Right lobe of liver (tissue), 6 donors: ENCODE measurements at regions not wholly inside any gene's neighbourhood (a gene's known extent, or its start where the extent isn't known, plus 50 kb on each side); places are given as distances from the start of the nearest gene placed in this dataset.

Source experiments
- ATAC-seq, 4 donors: fragments of 200-7000 bp; cut with Tn5 transposase; one replicate each; pipeline ENCODE4 v1.9.1; 2020; ENCODE audit warnings: mild to moderate bottlenecking in 4 of 4, moderate library complexity in 4 of 4
- DNase-seq, 3 donors: peaks; one replicate each; pipeline ENCODE4 v3.0.0-alpha.2; 2020
- H3K27ac ChIP-seq, 3 donors: fragments of 200-600 bp; one replicate each; pipeline ENCODE4 v1.8.0; 2022
- H3K27me3 ChIP-seq, 2 donors: fragments of 200-600 bp; one replicate each; pipeline ENCODE4 v1.8.0; 2022
- H3K36me3 ChIP-seq, 4 donors: fragments of 200-600 bp; sonication (generic) in 1 of 4; one replicate each; pipeline versions ENCODE4 v1.5.1 to v1.8.0; 2017 to 2022; ENCODE audit warnings: control low read depth in 1 of 4
- H3K4me1 ChIP-seq, 4 donors: fragments of 200-600 bp; sonication (generic) in 1 of 4; one replicate each; pipeline versions ENCODE4 v1.5.1 to v1.8.0; 2017 to 2022; ENCODE audit warnings: control low read depth in 1 of 4
- H3K4me3 ChIP-seq, 3 donors: fragments of 200-600 bp; one replicate each; pipeline ENCODE4 v1.8.0; 2022
- H3K9me3 ChIP-seq, 4 donors: fragments of 200-600 bp; sonication (generic) in 1 of 4; one replicate each; pipeline versions ENCODE4 v1.5.1 to v1.8.0; 2017 to 2022; ENCODE audit warnings: control low read depth in 1 of 4
- POLR2A ChIP-seq: fragments of 450-650 bp; IDR thresholded peaks from one replicate; pipeline ENCODE4 v1.6.1; 2017; ENCODE audit warnings: antibody characterized with exemption, mild to moderate bottlenecking
- WGBS: methylation state at CpG from one replicate; pipeline ENCODE4 v1.1.6; 2018; ENCODE audit warnings: low coverage, low lambda C conversion rate; ENCODE audit not compliant: insufficient coverage; ENCODE audit errors: missing lambda C conversion rate; 5-methylcytosine and 5-hydroxymethylcytosine counted together
- intact Hi-C, 2 donors: fragments of 100-400 bp; cut with DNase I; formaldehyde crosslinking; loops; one replicate each; pipeline versions ENCODE4 v1.11.2 to v1.14.1; 2022
- TF ChIP-seq, protein P1 (sequence below), 4 donors: fragments of 200-600 bp in 3 of 4; fragments of 450-650 bp in 1 of 4; IDR thresholded peaks; one replicate each; pipeline versions ENCODE4 v1.5.1 to v1.8.0; 2016 to 2022; ENCODE audit warnings: antibody characterized with exemption in 4 of 4, mild to moderate bottlenecking in 2 of 4
- donor health status: DM: no; HTN: yes; CAD: no.
- donor health status: DM: no; HTN: no; CAD: no.
- donor health status: DM: no; HTN: no; CAD: no.
- donor health status: DM: no; HTN: yes; CAD: no.
- donor health status: DM: no; HTN: yes; CAD: no.

DNA sequence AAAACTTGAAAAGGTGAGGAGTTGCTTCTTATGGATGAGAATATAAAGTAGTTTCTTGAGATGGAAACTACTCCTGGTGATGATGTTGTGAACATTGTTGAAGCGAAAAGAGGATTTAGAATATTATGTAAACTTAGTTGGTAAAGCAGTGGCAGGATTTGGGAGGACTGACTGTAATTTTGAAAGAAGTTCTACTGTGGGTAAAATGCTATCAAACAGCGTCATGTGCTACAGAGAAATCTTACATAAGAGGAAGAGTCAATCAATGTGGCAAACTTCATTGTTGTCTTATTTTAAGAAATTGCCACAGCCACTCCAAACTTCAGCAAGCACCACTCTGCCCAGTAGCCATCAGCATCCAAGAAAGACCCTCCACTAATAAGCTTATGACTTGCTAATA lies 112.9 kb upstream of the ZEB2 start:
- no peaks in the 10 kb centered on the region for H3K36me3 ChIP-seq
- H3K9me3 ChIP-seq: no peaks in the 10 kb centered on the region
- no peak overlapping the region for H3K27ac ChIP-seq
- no peak overlapping the region for H3K4me3 ChIP-seq
- no peaks in the 10 kb centered on the region for H3K4me1 ChIP-seq
- ATAC-seq: no peak
- TF ChIP-seq POLR2A: no peak
- TF ChIP-seq, protein P1, sequence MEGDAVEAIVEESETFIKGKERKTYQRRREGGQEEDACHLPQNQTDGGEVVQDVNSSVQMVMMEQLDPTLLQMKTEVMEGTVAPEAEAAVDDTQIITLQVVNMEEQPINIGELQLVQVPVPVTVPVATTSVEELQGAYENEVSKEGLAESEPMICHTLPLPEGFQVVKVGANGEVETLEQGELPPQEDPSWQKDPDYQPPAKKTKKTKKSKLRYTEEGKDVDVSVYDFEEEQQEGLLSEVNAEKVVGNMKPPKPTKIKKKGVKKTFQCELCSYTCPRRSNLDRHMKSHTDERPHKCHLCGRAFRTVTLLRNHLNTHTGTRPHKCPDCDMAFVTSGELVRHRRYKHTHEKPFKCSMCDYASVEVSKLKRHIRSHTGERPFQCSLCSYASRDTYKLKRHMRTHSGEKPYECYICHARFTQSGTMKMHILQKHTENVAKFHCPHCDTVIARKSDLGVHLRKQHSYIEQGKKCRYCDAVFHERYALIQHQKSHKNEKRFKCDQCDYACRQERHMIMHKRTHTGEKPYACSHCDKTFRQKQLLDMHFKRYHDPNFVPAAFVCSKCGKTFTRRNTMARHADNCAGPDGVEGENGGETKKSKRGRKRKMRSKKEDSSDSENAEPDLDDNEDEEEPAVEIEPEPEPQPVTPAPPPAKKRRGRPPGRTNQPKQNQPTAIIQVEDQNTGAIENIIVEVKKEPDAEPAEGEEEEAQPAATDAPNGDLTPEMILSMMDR (IDR thresholded peaks at IDR 0.05): no peak
- 51% methylated on average over 2 of the region's 2 CpGs for WGBS
- intact Hi-C loops: no loop called here
- DNase-seq: no peak
- H3K27me3 ChIP-seq: no peaks in the 10 kb centered on the region

DNA sequence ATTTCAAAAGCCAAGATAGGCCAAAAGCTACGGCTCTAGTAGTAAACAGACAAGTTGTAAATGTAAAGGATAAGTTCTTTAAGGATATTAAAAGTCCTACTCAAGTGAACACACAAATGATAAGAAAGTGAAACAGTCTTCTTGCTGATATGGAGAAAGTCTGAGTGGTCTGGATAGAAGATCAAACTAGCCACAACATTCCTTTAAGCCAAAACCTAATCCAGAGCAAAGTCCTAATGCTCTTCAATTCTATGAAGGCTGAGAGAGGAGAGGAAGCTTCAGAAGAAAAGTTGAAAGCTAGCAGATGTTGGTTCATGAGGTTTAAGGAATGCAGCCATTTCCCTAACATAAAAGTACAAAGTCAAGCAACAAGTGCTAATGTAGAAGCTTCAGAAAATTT lies 111.7 kb upstream of the ZEB2 start:
- Histone ChIP-seq H3K27me3 (no peaks in the 10 kb centered on the region), H3K9me3 (no peaks in the 10 kb centered on the region), H3K36me3 (no peaks in the 10 kb centered on the region), H3K27ac (no peak overlapping the region), H3K4me1 (no peaks in the 10 kb centered on the region), H3K4me3 (no peak overlapping the region)
- ATAC-seq (no peak), DNase-seq (no peak)
- no peak for TF ChIP-seq POLR2A
- TF ChIP-seq, protein P1 (IDR thresholded peaks at IDR 0.05): no peak
- WGBS: 40% methylated on average over 1 of the region's 1 CpG
- intact Hi-C loops: no loop called here

DNA sequence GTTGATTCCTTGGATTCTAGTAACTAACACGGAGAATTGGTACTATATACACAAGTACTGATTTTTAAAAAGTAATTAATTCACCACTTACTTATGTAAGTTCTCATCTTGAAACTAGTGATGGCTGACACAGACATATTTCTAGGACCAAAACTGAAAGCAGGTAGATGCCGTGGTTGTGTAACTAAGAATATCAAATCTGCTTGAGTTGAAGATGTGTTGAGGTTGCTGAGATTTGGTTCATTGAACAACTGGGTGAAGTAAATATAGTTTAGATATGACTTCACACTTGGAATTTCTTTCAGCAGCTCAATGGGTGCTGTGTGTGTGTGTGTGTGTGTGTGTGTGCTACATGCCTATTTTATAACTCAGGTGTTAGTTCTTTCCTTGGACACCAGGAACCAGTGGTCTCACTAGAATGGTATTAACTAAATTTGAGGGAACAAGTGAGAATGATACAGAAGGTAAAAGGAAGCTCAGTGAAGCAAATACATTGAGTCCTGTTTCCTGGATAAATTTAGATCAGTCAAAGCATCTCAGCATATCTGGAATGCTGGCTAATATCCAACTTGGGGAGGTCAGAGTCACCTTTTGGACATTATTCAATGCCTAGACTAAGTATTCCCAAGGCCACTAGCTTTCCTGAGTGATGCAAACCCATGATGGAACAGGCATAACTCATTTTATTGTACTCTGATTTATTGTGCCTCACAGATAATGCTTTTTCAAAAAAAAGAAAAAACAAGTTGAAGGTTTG lies 110.7 kb upstream of the ZEB2 start:
- no peaks in the 10 kb centered on the region for H3K27me3 ChIP-seq
- WGBS: 67% methylated on average over 2 of the region's 2 CpGs
- H3K36me3 ChIP-seq: no peaks in the 10 kb centered on the region
- no peaks in the 10 kb centered on the region for H3K9me3 ChIP-seq
- intact Hi-C loops: no loop called here
- DNase-seq (no peak), ATAC-seq (no peak)
- no peak overlapping the region for H3K27ac ChIP-seq
- no peak overlapping the region for H3K4me3 ChIP-seq
- no peaks in the 10 kb centered on the region for H3K4me1 ChIP-seq
- TF ChIP-seq, protein P1 (IDR thresholded peaks at IDR 0.05): no peak
- TF ChIP-seq POLR2A: no peak

DNA sequence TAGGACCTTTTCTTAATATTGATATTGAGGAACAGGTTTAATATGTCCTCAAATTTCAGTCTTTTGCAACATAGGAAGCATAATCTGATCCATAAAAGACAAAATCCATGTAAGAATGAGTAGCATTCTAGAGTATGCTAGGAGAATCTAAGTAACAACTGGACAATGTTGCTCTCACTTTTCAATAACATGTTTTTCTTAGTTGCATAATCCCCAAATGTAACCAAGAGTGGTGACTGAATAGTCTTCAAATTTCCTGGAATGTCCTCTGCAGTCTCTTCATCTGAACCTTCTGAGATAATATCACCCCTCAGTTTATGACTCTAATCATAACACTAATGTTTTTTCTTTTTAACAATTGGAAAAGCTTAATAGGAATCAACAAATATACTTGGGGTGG lies 110.0 kb upstream of the ZEB2 start:
- no peak for TF ChIP-seq POLR2A
- TF ChIP-seq, protein P1 (IDR thresholded peaks at IDR 0.05): no peak
- intact Hi-C loops: no loop called here
- DNase-seq: no peak

DNA sequence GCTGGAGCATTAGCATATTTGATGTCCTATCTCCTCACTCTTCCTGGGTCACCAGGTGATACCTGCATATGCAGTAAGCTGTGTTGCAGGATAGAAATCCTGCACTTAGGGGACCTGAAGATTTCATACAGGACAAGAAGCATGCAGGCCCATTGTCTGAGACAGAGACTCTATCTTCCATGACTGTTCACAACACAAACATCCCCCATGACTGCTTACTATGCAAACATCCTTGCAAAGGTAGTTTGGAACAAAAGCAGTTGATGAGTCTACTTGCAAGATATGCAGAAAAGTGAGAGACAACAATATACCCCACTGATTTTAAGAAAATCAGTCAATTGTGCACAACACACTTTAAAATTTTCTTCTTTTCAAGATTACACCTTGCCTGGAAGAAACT lies 108.6 kb upstream of the ZEB2 start:
- ATAC-seq (no peak), DNase-seq (no peak)
- Histone ChIP-seq H3K36me3 (no peaks in the 10 kb centered on the region), H3K9me3 (no peaks in the 10 kb centered on the region), H3K27me3 (no peaks in the 10 kb centered on the region), H3K27ac (no peak overlapping the region), H3K4me3 (no peak overlapping the region), H3K4me1 (no peaks in the 10 kb centered on the region)
- intact Hi-C loops: no loop called here
- TF ChIP-seq, protein P1 (IDR thresholded peaks at IDR 0.05): no peak
- TF ChIP-seq POLR2A: no peak

More for the DNA sequence above, 110.0 kb upstream of the ZEB2 start:
- H3K27me3 ChIP-seq: no peaks in the 10 kb centered on the region
- H3K9me3 ChIP-seq: no peaks in the 10 kb centered on the region
- no peak overlapping the region for H3K27ac ChIP-seq
- H3K4me1 ChIP-seq: no peaks in the 10 kb centered on the region
- ATAC-seq: no peak
- no peak overlapping the region for H3K4me3 ChIP-seq
- no peaks in the 10 kb centered on the region for H3K36me3 ChIP-seq
